Breast epithelium (tissue), 4 donors: ENCODE measurements at regions not wholly inside any gene's neighbourhood (a gene's known extent, or its start where the extent isn't known, plus 50 kb on each side); places are given as distances from the start of the nearest gene placed in this dataset.

Experiments
- DNase-seq, 2 donors: peaks; one replicate each; pipeline ENCODE4 v3.0.0-alpha.2; 2019; ENCODE audit warnings: low spot score in 2 of 2
- H3K27ac ChIP-seq, 2 donors: fragments of 200-600 bp; sonication (generic) in 1 of 2; one replicate each; pipeline ENCODE4 v1.5.1; 2016 to 2019; ENCODE audit warnings: mild to moderate bottlenecking in 1 of 2
- H3K27me3 ChIP-seq, 2 donors: fragments of 200-600 bp; sonication (generic) in 1 of 2; one replicate each; pipeline versions ENCODE4 v1.5.1 to v1.6.0; 2017 to 2019; ENCODE audit warnings: control low read depth in 1 of 2, mild to moderate bottlenecking in 1 of 2
- H3K36me3 ChIP-seq: fragments of 200-600 bp; one replicate; pipeline ENCODE4 v1.5.1; 2019
- H3K4me1 ChIP-seq, 2 donors: fragments of 200-600 bp; sonication (generic); one replicate each; pipeline ENCODE4 v1.5.1; 2016 to 2019; ENCODE audit warnings: control low read depth in 1 of 2
- H3K4me3 ChIP-seq, 3 donors: fragments of 200-600 bp; sonication (generic); 1 replicate in 2 of 3; 2 replicates in 1 of 3; pipeline ENCODE4 v1.5.1; 2016 to 2019; ENCODE audit warnings: mild to moderate bottlenecking in 3 of 3, moderate library complexity in 2 of 3
- H3K9me3 ChIP-seq, 2 donors: fragments of 200-600 bp; sonication (generic) in 1 of 2; one replicate each; pipeline ENCODE4 v1.5.1; 2016 to 2019; ENCODE audit warnings: control low read depth in 1 of 2
- CTCF ChIP-seq, 3 donors: fragments of 450-650 bp; IDR thresholded peaks; one replicate each; pipeline ENCODE4 v1.5.1; 2016 to 2017; ENCODE audit warnings: antibody characterized with exemption in 3 of 3, mild to moderate bottlenecking in 3 of 3, moderate library complexity in 3 of 3
- POLR2A ChIP-seq: fragments of 450-650 bp; IDR thresholded peaks from one replicate; pipeline ENCODE4 v1.6.1; 2016; ENCODE audit warnings: antibody characterized with exemption, mild to moderate bottlenecking, moderate library complexity
- POLR2AphosphoS5 ChIP-seq, 3 donors: sonication (generic); formaldehyde crosslinking; IDR thresholded peaks; one replicate each; pipeline ENCODE4 v1.6.1; 2017; ENCODE audit warnings: antibody characterized with exemption in 3 of 3
- intact Hi-C: fragments of 100-400 bp; cut with DNase I; formaldehyde crosslinking; loops from one replicate; pipeline ENCODE4 v1.15.1; 2023; ENCODE audit warnings: low total_unique reads

- H3K4me1 ChIP-seq, result no peaks in the 10 kb centered on the region
- peaks cover 0 to 3% of the 10 kb centered on the region in 2 donors for H3K9me3 ChIP-seq
- no peak for DNase-seq
- no peak overlapping the region for H3K4me3 ChIP-seq
- H3K27me3 ChIP-seq, result peaks cover 0 to 5% of the 10 kb centered on the region in 2 donors
- H3K36me3 ChIP-seq, result no peaks in the 10 kb centered on the region
- intact Hi-C loops, result loop anchor here (5.0 kb wide), 1 partner anchor 410 kb away; no protein-coding TSS in a partner anchor
- no peak for TF ChIP-seq CTCF (IDR thresholded peaks at IDR 0.05)
- TF ChIP-seq POLR2AphosphoS5 (IDR thresholded peaks at IDR 0.05), result no peak
- TF ChIP-seq POLR2A, result no peak
- no peak overlapping the region for H3K27ac ChIP-seq
Measured at GRCh38 chr16:26957283-26957859, 109.4 kb upstream of the C16orf82 start.

DNA sequence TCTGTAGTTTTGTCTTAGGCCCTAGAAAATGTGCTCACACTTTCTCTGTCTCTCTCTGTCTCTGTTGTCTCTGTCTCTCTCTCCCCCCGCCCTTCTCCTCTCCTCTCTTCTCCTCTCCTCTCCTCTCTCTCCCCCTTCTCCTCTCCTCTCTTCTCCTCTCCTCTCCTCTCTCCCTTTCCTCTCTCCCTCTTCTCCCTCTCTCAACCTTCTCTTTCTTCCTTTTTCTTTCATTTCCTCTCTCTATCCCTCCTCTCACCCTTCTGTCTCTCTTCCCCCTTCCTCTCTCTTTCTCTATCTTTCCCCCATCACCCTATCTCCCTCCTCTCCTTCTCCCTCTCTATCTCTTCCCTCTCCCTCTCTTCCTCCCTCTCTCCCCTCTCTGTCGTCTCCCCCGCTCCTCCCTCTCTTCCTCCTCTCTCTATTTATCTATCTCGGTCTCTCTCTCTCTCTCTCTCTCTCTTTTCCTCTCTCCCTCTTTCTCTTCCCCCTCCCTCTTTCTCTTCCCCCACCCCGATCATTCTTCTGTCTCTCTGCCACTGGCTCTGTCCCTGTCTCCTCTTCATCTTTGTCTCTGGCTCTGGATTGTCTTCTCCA, 107.2 kb upstream of the C16orf82 start:
- TF ChIP-seq POLR2AphosphoS5 (IDR thresholded peaks at IDR 0.05) (no peak), CTCF (IDR thresholded peaks at IDR 0.05) (no peak), POLR2A (no peak)
- Histone ChIP-seq H3K27ac (no peak overlapping the region), H3K27me3 (peaks cover 0 to 5% of the 10 kb centered on the region in 2 donors), H3K4me1 (no peaks in the 10 kb centered on the region), H3K4me3 (no peak overlapping the region), H3K9me3 (peaks cover 0 to 3% of the 10 kb centered on the region in 2 donors), H3K36me3 (no peaks in the 10 kb centered on the region)
- DNase-seq, result no peak
- intact Hi-C loops, result loop anchor here (5.0 kb wide), 1 partner anchor 408 kb away; no protein-coding TSS in a partner anchor

DNA sequence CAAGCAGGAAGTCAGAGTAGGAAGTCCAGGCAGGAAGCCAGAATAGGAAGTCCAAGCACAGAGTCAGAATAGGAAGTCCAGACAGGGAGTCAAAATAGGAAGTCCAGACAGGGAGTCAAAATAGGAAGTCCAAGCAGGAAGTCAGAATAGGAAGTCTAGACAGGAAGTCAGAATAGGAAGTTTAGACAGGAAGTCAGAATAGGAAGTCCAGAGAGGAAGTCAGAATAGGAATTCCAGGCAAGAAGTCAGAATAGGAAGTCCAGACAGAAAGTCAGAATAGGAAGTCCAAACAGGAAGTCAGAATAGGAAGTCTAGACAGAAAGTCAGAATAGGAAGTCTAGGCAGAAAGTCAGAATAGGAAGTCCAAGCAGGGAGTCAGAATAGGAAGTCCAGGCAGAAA, 105.3 kb upstream of the C16orf82 start:
- TF ChIP-seq POLR2AphosphoS5 (IDR thresholded peaks at IDR 0.05), result no peak
- no peak for TF ChIP-seq POLR2A
- TF ChIP-seq CTCF (IDR thresholded peaks at IDR 0.05), result no peak
- no peak for DNase-seq
- Histone ChIP-seq H3K9me3 (peaks cover 0 to 3% of the 10 kb centered on the region in 2 donors), H3K27ac (no peak overlapping the region), H3K36me3 (no peaks in the 10 kb centered on the region), H3K4me1 (no peaks in the 10 kb centered on the region), H3K27me3 (peaks cover 0 to 5% of the 10 kb centered on the region in 2 donors), H3K4me3 (no peak overlapping the region)
- intact Hi-C loops, result no loop called here

- DNase-seq, result no peak
- no peak overlapping the region for H3K27ac ChIP-seq
- no peaks in the 10 kb centered on the region for H3K4me1 ChIP-seq
- H3K4me3 ChIP-seq, result no peak overlapping the region
- H3K36me3 ChIP-seq, result no peaks in the 10 kb centered on the region
- intact Hi-C loops, result no loop called here
- H3K9me3 ChIP-seq, result peaks cover 0 to 3% of the 10 kb centered on the region in 2 donors
- peaks cover 0 to 5% of the 10 kb centered on the region in 2 donors for H3K27me3 ChIP-seq
- TF ChIP-seq POLR2A (no peak), CTCF (IDR thresholded peaks at IDR 0.05) (no peak), POLR2AphosphoS5 (IDR thresholded peaks at IDR 0.05) (no peak)
Measured at GRCh38 chr16:26963109-26963508, 103.6 kb upstream of the C16orf82 start.

GRCh38 chr16:26969589-26970231, 97.0 kb upstream of the C16orf82 start:
- Histone ChIP-seq H3K27ac (no peak overlapping the region), H3K4me1 (no peaks in the 10 kb centered on the region), H3K9me3 (no peaks in the 10 kb centered on the region), H3K27me3 (no peaks in the 10 kb centered on the region), H3K36me3 (no peaks in the 10 kb centered on the region), H3K4me3 (no peak overlapping the region)
- TF ChIP-seq CTCF (IDR thresholded peaks at IDR 0.05) (no peak), POLR2AphosphoS5 (IDR thresholded peaks at IDR 0.05) (no peak), POLR2A (no peak)
- intact Hi-C loops, result loop anchor here (5.0 kb wide), 1 partner anchor 437 kb away; no protein-coding TSS in a partner anchor
- DNase-seq, result no peak
